ENCODE measurements at regions not wholly inside any gene's neighbourhood (a gene's known extent, or its start where the extent isn't known, plus 50 kb on each side); places are given as distances from the start of the nearest gene placed in this dataset.

DNA sequence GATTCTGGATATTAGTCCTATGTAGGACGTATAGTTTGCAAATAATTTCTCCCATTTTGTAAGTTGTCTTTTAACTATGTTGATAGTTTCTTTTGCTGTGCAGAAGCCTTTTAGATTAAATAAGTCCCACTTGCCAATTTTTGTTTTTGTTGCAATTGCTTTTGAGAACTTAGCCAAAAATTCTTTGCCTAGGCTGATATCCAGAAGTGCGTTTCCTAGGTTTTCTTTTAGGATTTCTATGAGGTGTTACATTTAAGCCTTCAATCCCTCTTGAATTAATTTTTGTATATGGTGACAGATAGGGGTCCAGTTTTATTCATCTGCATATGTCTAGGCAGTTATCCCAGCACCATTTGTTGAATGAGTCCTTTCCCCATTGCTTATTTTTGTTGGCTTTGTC lies 264.4 kb upstream of the OR4E1 start:
- TF ChIP-seq, protein P1, sequence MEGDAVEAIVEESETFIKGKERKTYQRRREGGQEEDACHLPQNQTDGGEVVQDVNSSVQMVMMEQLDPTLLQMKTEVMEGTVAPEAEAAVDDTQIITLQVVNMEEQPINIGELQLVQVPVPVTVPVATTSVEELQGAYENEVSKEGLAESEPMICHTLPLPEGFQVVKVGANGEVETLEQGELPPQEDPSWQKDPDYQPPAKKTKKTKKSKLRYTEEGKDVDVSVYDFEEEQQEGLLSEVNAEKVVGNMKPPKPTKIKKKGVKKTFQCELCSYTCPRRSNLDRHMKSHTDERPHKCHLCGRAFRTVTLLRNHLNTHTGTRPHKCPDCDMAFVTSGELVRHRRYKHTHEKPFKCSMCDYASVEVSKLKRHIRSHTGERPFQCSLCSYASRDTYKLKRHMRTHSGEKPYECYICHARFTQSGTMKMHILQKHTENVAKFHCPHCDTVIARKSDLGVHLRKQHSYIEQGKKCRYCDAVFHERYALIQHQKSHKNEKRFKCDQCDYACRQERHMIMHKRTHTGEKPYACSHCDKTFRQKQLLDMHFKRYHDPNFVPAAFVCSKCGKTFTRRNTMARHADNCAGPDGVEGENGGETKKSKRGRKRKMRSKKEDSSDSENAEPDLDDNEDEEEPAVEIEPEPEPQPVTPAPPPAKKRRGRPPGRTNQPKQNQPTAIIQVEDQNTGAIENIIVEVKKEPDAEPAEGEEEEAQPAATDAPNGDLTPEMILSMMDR (IDR thresholded peaks at IDR 0.05) = no peak
- TF ChIP-seq EZH2 (IDR thresholded peaks at IDR 0.05; ENCODE audit: borderline replicate concordance, insufficient read depth, low read depth, low read length, poor library complexity, severe bottlenecking) = no peak
